NCI-H1436 treated with DMSO at 0.1 percent for 48 hours (cell line): ENCODE measurements at regions not wholly inside any gene's neighbourhood (a gene's known extent, or its start where the extent isn't known, plus 50 kb on each side); places are given as distances from the start of the nearest gene placed in this dataset.

Experiments used
- DNase-seq: peaks from one replicate; lab custom pipeline; 2025; lab: John Stamatoyannopoulos, UW

DNA sequence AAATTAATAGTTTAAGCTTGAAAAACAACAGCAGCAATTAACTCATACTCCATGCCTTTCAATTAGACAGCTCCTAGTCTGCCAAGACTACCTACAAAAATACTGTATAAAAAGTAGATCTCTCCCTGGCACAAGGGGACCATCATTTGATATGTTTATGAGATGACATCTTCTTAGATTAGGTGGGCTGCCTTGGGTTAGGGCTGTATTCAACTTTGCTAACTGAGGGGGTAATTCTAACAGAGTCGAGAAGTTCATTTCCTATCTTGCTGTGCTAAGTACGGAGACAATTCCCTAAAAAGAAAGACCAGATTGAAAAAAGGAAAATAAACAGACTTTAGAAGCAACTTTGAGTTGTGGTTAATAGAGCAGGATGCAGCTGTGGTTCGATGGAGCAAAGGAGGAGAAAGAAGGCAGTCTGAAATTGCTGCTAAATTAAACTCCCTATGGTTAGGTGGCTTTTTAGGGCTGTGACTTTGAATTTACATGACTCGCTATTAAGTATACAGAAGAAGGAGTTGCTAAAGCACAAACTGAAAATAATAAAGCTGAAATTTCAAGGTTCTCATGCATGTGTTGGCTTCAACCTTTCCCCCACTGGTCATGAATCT, 75.4 kb downstream of the CDC7 start:
- DNase-seq: no peak

DNA sequence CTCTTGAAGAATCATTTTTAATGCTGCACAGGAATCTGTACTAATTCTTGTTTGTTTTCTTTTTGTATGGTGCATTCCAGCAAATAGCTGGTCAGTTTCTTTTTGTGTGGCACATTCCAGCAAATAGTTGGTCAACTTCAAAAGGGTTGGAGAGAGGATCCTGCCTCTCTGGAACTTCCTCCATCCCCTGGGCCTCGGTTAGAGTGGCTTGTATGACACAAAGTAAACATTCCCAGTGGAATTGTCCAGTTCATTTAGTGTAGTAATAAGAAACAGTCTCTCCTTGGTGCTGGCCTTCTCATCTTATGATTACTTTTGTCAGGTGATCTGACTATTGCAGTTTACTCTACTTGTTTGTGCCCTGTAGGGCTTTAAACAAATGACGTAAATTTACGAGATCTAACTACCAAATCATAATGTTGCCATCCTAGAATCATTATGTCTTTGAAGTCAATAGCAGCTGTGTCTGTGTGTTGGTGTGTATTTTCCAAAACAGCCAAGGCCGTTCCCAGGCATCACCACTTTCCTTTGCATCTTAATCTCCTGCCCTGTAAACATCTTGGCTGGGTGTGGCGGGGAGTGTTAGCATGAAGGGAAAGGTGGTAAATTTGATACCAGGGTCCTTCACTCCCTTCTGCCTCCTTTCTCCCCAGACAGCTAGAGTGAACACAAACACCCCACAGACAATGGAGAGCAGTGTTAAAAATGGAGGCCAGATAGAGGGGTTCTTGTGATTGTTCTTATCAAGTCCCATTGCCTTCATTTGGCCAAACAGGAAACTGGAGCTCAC, 77.9 kb downstream of the CDC7 start:
- DNase-seq: no peak

DNA sequence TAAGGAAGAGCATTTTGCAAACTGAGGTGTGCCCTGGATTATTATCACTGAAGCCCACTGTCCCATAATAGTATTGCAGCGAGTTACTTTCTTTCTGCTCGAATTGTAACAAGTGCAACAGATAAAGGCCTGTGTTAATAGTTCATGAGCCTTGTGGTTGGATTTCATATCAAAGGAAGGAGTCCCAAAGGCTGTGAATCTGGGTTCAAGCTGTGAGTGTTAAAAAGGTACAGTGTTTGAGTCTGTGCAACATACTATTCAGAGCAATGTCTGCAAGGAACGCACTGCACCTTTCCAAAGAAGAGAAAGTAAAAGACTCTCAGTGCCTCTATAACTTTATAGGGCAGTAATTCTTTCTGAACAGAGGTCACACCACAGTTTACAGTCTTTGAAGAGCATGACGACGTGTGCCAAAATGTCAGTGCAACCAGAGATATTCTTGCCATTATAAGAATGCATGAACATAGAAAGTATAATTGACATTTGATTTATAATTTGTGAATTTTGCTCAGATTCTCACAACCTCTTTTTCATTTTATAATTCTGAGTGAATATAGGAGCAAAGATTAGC, 79.1 kb downstream of the CDC7 start:
- no peak for DNase-seq

DNA sequence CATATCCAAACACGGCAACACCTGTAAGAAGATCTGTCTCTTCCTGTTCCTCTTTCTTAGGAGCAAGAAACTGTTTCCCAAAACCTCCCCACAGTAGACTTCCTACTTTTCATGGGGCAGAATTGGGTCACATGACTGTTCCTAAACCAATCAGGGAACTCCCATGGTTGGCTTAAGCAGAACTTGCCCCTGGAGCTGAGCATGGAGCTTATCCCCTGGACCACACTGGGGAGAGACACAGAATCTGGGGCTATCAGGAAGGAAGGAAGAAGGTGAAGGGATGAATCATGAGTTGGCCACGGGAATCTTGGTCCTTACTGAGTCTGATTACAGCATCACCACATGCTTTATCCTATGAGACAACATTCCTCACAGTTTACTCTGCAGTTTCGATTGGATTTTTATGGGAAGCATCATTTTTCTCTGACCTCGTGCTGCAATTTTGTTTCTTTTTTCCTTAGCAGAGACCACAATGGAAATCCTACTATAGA, 81.8 kb downstream of the CDC7 start:
- no peak for DNase-seq

DNA sequence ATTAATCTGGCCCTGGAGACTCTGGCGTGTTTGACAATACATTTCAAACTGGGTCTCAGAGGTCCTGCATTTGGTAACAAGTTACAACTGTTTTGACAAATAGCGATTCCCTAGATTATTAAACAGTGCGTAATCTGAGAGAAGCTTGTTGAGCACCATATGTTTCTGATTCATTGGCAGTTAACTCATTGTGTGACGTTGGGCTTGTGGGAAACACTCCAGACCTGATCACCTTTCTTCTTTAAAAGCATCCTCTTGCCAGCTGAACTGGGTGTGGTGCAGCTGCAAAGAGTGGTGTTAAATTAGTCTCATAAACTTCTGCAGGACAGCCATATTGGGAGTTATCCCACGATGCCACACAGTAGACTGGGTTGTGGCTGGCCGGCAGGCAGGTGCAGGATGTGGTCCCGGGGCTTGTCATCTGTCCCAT, 82.7 kb downstream of the CDC7 start:
- peak; percentile 66 for DNase-seq

DNA sequence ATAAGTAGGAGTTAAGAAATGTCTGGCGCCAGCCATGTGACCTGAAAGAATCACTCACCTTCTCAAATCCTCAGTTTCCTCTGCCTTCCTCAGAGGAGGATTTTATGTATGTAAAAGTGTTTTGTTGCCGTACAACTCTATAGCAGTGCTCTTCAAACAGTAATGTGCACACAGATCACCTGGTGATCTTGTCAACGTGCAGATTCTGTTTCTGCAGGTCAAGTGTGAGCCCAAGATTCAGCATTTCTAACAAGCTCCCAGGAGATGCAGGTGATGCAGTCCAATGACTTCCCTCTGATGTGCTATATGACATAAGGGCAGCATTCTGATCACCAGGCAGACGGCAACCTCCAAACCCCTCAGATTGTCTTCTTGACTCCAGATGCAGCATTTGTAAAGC, 83.7 kb downstream of the CDC7 start:
- no peak for DNase-seq

DNA sequence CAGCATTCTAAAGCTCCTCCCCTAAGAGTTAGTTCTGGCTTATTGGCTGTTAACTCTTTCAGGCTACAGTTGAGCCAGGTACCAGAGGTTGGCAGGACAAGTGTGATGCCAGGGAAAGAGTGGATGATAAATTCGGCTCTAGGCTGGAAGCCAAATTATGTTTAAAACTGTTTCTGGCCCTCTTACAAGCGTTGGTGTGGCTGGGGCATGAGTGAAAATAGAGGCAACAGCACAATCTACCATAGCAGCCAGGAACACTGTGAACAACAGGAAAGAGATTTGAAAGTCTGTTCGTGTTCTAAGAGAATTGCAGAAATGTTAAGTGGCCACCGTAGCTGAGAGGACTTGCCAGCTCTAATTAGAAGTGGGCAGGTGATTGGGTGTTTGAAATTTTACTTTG, 84.2 kb downstream of the CDC7 start:
- no peak for DNase-seq

DNA sequence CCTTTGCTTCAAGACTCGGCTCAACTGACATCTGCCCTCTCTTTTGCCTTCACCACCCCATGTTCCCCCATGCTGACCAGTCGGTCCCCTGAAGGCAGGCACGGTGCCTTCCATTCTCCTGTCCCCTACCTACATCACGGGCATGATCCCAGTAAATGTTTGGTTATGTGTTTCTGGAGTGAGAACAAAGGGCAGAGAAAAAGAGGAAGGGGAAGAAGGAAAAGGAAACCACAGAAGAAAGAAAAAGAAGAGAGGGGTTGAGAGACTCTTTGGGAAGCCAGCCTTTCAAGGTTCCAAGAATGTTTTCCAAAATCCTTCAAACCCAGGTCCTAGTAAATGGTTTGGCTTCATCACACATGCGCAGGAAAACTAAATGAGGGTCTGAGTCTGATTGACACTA, 84.9 kb downstream of the CDC7 start:
- DNase-seq: no peak

DNA sequence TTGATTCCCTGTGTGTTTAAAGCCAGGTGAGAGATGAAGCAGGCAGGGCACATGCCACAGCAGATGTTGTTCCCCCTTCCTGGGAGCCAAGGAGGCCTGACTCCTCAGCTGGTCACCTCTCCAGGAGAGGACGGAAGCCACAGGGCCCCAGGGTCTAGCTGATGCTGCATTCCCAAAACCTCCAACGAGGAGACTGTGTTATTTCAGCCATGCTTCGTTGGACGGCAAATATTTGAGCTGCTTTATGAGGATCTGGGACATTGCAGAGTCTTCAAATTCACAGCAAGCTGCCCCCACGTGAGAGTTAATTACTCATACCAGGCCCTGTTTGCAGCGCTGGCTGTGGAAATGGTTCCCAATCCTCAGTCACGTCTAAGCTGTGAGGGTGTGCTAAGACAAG, 85.3 kb downstream of the CDC7 start:
- DNase-seq: no peak

DNA sequence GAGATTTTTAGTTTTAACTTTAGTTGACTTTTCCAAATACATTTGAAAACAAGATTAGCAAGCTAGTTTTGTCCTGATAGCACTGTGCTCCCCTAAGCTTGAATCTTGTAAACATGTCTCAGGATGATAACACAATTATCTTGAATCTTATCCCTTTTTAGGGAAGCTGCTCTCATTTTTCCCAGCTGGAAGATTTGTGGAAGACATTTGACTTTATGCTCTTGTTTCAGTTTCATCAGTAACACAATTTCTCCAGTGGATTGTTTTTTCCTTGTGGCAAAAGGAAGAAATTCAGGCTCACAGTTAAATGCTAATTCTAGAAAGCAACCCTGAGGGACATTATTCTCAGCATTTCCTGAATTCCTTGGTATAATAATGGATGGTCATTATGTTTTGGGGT, 88.8 kb downstream of the CDC7 start:
- no peak for DNase-seq

DNA sequence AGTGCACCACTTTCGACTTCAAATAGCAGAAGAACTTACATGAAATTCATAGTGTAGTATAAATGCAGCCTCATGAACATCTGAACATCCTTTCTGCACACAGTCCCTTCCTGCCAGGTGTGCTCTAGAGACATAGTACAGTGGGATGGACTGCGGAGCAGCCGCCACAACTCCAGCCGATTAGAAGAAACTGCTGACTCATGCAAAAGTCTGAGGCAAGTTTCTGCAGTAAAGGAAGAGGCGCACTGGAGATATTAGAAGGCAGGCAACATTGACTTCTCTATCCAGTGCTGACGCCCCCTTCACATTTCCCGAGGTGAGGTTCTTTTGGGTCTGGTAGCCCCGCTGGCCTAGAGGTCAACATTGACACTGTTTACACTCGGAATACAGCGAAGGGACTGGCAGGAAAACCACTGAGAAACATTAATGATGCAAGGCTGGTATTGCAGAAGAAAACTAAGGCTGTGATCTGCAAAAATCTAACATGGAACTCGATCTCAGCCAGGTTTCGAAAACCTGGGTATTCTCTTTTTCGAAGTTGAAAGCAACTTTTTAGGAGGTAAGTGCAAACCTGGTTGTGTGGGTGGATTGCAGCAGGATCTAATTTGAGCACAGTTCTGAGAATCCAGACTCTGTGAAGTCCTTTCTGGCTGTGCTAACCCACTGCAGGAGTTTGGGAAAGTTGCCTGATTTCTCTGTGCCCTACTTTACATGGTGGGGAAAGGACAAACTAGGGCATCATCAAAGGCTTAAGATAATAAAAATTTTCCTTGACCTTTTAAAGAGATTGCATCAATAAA, 90.7 kb downstream of the CDC7 start:
- no peak for DNase-seq

DNA sequence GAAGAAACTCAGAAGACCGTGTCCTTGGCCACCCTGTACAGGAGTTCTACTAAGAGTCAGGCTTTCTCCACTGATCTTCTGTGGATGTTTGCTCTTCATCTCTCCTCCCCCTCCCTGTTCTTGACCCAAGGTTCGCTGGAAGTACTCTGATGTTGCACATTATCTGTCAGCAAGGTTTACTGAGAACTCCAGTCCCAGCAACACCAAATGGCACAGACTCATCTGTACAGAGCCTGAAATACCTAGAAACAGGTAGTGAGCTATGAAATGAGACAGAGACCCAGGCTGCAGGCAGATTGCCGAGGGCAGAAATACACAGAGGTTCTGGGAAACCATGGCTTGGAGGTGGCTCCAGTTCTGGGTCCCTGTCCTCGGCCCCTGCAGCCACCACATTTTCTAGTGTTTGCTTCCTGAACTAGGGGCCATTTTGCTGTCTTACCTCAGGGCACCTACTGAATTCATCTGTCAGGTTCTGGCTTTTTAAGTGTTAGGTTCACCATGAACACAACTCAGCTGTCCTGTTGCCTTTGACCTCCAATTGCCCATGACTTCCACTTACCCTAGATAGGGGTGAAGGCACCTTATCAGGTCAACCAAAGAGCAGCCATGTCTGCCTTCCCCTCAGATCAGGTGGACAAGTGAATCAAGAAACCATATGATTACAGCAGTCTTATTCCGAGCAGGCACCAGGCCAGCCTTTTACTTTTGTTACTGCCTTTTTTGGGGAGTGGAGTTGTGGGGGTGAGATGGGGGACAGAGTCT, 92.2 kb downstream of the CDC7 start:
- DNase-seq: no peak

DNA sequence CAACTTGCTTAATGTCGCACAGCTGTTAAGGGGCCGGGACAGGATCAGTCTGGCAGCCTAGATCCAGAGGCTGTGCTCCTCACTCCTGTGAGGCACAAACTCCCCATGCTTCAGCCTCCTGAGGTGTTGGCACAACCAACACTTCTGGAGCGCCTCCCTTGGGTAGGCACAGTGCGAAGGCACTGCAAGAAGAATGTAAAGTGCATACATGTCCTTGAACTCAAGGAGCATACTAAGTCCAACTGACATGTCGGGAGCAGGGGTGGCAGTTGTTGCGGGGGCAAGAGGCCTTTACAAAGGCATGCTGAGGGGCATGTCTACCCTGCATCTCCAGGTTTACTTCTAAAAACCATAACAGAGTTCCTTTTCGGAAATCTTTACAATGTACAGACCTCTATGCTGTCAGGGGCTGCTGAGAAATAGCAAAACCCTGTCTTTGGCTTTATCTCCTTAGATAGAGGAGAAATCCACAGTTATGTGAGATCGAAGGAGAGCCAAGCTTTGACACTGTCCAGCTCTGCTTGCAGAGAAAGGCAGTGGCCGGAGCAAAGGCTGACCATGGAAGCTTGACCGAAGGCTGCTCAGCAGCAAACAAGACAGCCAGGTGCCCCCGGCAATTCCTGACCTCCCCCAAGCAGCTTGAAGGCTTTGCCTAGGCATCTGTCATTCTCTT, 93.9 kb downstream of the CDC7 start:
- DNase-seq: no peak

DNA sequence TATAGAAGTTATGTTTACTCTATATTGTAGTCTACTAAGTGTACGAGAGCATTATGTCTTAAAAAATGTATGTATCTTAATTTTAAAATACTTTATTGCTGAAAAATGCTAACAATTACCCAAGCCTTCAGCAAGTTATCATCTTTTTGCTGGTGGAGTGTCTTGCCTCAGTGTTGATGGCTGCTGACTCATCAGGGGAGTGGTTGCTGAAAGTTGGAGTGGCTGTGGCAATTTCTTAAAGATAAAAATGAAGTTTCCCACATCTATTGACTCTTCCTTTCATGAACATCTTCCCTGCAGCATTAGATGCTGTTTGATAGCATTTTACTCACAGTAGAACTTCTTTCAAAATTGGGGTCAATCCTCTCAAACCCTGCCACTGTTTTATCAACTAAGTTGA, 95.8 kb downstream of the CDC7 start:
- no peak for DNase-seq

DNA sequence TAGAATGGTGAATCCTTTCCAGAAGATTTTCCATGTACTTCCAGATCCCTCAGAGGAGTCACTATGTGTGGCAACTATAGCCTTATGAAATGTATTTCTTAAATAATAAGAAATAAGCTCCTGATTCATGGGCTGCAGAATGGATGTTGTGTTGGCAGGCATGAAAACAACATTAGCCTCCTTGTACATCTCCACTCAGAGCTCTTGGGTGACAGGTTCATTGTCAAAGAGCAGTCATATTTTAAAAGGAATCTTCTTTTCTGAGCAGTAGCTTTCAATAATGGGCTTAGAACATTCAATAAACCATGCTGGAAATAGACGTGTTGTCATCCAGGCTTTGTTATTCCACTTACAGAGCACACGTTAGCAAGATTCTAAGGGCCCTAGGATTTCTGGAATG, 96.6 kb downstream of the CDC7 start:
- DNase-seq: no peak

DNA sequence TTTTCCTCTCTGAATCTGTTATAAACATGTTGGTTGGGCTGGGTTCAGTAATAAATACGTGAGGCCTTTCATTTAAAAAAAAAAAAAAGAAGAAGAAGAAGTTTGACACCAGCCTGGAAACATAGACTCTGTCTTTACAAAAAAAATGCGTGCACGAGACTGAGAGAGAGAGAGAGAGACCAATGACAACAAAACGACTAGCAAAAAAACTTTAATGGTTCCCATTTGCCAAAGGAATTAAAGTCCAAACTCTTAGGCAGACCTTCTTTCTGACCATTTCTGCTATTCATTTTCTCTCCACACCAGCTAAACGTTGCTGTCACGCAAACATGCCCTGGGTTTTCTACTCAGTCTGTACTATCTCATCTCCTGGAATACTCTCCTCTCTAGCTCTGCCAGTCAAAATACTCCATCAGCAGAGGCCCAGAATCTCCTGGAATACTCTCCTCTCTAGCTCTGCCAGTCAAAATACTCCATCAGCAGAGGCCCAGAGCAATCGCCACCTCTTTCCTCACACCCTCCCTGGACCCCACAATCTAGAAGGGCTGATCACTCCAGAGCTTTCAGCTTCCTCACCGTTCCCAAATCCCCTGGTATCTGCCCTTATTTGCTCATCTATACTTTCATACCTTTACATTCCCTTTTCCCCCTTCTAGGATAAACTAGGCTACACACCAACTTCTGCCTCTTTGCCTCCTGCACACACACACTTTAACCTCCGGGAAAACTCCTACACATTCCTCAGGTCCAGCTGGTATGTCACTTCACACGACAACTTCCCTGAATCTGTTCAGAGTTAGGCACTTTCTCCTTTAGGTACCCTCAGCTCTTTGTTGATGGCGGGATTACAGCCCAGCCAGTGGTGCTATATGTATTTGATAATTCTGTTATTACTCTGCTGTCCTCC, 100.0 kb downstream of the CDC7 start:
- DNase-seq: no peak

DNA sequence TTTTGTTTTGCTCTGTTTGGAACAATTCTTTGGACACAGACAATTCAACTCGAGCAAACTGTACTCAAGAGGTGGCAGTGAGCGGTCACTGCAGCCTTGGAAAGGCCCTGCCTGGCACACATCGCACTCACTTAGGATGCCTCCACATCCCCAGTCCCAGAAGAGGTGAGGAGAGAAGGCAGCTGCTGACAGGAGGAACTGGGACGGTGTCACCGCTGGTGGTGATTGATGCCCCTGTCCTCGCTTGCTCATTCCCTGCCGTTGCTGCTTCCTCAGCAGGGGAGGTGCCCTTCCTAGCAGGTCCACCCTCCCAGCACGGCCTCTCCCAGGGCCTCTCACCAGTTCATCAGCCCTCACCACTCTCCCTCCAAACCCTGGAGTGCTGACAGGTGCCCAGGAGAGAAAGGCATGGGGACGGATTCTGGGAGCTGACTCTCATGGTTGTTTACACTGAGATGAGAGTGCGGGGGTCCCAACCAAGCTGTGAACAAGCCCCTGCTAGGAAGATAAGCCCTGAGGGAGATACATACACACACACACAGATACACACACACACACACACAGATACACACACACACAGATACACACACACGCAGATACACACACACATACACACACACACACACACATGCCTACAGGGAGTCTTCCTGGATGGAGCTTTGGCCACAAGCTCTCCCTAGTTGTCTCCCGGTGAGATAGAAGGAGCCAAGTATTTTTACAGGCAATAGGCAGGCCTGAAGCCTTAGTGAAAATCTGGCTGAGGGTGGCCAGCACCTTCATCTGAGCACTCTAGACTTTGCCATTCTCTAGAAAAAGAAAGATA, 101.1 kb downstream of the CDC7 start:
- no peak for DNase-seq

DNA sequence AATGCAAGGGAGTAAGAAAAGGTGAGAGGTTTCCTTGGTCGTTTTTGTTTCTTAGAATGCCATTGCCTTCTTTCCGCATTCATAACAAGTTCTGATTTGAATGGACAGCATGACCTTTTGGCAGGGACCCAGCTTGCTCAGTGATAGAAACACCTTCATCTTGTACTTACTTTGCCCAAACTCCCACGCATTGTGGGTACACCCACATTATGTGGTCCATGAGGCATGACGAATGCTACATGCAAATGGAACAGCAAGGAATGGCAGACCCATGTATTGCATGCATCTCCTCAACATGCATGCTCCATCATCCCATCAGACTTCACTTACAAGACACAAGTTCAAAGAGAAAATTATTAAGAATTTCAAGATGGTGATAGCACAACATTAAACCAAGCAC, 102.8 kb downstream of the CDC7 start:
- DNase-seq: no peak

DNA sequence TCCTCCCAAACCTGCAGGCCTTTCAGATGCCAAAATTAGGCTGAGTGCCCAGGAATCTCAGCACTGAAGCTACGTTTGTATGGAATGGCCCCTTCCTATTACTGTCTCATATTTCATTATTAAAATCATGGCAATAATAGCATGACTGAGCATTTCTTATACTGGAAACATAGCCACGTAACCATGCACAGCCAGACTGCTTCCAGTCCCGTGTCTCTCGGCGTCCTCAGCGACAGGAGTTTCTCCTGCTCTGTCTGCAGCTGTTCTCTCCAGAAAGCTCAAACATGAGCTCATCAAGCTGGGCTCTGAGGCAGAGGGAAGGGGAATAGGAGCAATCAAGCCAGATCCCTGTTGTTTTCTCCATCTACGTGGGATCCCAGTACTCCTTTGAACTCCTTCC, 104.0 kb downstream of the CDC7 start:
- DNase-seq: no peak
